ENCODE measurements at regions not wholly inside any gene's neighbourhood (a gene's known extent, or its start where the extent isn't known, plus 50 kb on each side); places are given as distances from the start of the nearest gene placed in this dataset.

- no peak for DNase-seq
Observed at GRCh38 chr4:185931375-185931774, 119.4 kb upstream of the SORBS2 start.

- no peak for DNase-seq
Observed at GRCh38 chr4:185931986-185932385, 120.0 kb upstream of the SORBS2 start.

GRCh38 chr4:185932491-185932890 is 120.5 kb upstream of the SORBS2 start:
- DNase-seq = no peak

GRCh38 chr4:185933078-185933581 is 121.1 kb upstream of the SORBS2 start:
- DNase-seq = no peak

GRCh38 chr4:185936650-185937376 is 124.8 kb upstream of the SORBS2 start:
- no peak for DNase-seq

GRCh38 chr4:185938654-185939053 is 126.7 kb upstream of the SORBS2 start:
- no peak for DNase-seq

- no peak for DNase-seq
Observed at GRCh38 chr4:185941461-185941860, 127.5 kb upstream of the TLR3 start.

- no peak for DNase-seq
Observed at GRCh38 chr4:185945252-185945651, 123.7 kb upstream of the TLR3 start.

GRCh38 chr4:185945906-185946305 is 123.0 kb upstream of the TLR3 start:
- DNase-seq = no peak

- DNase-seq = no peak
Observed at GRCh38 chr4:185950891-185951290, 118.1 kb upstream of the TLR3 start.

- no peak for DNase-seq
Observed at GRCh38 chr4:185955151-185955770, 113.7 kb upstream of the TLR3 start.

- no peak for DNase-seq
Observed at GRCh38 chr4:185955826-185956543, 113.0 kb upstream of the TLR3 start.

GRCh38 chr4:185956544-185956940 is 112.4 kb upstream of the TLR3 start:
- DNase-seq = no peak

- no peak for DNase-seq
Observed at GRCh38 chr4:185958094-185958747, 110.7 kb upstream of the TLR3 start.

GRCh38 chr4:185965426-185966384 is 103.3 kb upstream of the TLR3 start:
- DNase-seq = no peak

GRCh38 chr4:185966549-185966948 is 102.4 kb upstream of the TLR3 start:
- DNase-seq = no peak

GRCh38 chr4:185966997-185967775 is 101.8 kb upstream of the TLR3 start:
- peak; percentile 21 for DNase-seq

GRCh38 chr4:185969657-185970056 is 99.3 kb upstream of the TLR3 start:
- no peak for DNase-seq

- DNase-seq = no peak
Observed at GRCh38 chr4:185987961-185988627, 80.9 kb upstream of the TLR3 start.

GRCh38 chr4:185991770-185992169 is 77.2 kb upstream of the TLR3 start:
- no peak for DNase-seq

- DNase-seq = no peak
Observed at GRCh38 chr4:185992585-185992984, 76.4 kb upstream of the TLR3 start.
